ENCODE measurements at regions not wholly inside any gene's neighbourhood (a gene's known extent, or its start where the extent isn't known, plus 50 kb on each side); places are given as distances from the start of the nearest gene placed in this dataset.

DNA sequence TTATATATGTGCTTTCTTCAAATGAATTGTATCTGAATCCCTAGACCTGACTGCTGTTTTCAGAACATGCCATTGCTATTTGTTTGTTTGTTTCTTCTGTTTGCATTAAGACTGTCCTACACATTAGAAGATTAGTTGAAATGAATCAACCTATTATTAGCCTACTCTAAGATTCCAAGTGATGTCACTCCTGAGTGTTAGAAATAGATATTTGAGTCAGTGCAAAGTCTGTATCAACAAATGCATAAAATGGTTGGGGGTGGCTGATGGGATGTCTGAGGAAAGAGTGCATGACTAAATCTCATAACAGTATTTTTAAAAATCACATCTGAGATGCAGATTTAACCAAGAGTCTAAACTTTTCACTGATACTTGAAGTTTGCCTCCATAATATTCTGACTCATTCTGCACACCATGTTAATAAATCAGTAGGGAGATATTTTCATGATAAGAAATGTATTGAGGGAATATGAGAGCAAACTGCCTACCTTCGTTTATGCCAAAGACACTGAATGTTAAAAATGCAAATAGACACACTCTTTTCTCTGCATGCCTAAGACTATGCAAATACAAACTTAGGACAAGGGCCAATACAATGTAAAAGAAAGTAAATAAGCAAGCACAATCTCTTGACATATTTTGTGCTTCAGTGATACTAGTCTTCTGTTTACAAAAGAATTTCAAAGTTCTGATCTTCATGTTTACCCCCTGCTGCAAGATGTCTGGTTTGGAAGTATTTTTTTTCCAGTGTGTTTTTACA, 253.3 kb downstream of the LIG4 start:
- TF ChIP-seq, protein P1, sequence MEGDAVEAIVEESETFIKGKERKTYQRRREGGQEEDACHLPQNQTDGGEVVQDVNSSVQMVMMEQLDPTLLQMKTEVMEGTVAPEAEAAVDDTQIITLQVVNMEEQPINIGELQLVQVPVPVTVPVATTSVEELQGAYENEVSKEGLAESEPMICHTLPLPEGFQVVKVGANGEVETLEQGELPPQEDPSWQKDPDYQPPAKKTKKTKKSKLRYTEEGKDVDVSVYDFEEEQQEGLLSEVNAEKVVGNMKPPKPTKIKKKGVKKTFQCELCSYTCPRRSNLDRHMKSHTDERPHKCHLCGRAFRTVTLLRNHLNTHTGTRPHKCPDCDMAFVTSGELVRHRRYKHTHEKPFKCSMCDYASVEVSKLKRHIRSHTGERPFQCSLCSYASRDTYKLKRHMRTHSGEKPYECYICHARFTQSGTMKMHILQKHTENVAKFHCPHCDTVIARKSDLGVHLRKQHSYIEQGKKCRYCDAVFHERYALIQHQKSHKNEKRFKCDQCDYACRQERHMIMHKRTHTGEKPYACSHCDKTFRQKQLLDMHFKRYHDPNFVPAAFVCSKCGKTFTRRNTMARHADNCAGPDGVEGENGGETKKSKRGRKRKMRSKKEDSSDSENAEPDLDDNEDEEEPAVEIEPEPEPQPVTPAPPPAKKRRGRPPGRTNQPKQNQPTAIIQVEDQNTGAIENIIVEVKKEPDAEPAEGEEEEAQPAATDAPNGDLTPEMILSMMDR (IDR thresholded peaks at IDR 0.05): no peak
- no peak for TF ChIP-seq POLR2AphosphoS5 (IDR thresholded peaks at IDR 0.05)
